HG02870 (cell line): ENCODE measurements at regions not wholly inside any gene's neighbourhood (a gene's known extent, or its start where the extent isn't known, plus 50 kb on each side); places are given as distances from the start of the nearest gene placed in this dataset.
"Not testable (repeated sequence)": the region's sequence is repeated elsewhere in the genome, so short reads cannot be mapped to it uniquely, and the experiment has no call there.

ENCODE experiments used
- ATAC-seq: cut with Tn5 transposase; IDR thresholded peaks from one replicate; pipeline ENCODE4 v1.9.1; 2021; ENCODE audit warnings: mild to moderate bottlenecking, moderate library complexity; ENCODE audit not compliant: unreplicated experiment

DNA sequence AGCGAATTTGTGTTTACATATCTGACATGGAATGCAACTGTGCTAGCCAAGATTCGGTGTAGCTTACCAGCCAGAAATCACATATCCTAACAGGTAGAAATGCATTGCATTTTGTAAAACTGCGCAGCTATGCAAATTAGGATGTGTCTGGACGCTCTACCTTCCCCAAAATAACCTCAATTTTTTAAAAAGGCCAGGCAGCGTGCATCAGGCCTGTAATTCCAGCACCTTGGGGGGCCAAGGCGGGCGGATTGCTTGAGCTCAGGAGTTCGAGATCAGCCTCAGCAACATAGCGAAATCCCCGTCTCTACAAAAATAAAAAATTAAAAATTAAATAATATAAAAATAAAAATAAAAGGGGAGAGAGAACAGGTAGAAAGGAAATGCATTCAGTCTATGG is 305.0 kb downstream of the TYW1 start:
- no peak for ATAC-seq

DNA sequence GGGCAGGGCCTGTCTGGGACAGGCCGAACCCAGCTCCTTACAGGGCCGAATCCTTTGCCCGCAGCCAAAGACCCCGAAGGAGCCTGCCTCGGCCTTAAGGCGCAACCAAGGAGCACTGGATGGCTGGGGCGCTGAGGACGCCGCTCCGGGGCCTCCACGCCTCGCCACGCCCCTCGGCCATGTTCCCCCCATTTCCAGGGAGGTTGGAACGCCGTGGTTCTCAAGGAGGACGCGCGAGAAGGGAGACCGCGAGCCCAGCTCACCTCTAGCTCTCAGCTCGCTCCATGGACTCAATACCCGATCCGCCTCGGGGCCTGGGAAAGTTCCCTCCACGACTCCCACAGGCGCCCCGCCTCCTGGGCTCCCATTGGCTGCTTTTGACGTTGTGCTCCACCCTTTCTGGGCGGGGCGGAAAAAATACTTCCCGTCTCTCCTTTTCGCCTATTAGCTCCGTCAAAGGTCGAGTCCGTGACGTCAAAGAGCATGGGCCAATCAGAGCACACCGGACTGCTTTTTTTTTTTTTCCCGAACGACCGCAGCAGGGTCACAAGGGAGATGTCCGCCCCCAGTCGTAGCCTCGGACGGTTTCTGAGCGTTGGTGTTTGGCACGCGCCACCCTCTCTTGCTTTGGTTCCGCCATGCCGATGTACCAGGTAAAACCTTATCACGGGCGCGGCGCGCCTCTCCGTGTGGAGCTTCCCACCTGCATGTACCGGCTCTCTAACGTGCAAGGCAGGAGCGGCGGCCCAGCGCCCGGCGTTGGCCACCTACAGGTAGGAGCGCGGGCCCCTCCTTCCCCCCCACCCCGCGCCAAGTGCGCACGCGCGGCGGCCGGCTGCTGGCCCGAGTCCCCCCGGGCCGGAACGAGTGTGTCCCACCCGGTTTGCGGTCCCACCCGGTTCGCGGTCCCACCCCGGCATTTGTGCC is 305.7 kb downstream of the TYW1 start:
- ATAC-seq, result peak; percentile 88

DNA sequence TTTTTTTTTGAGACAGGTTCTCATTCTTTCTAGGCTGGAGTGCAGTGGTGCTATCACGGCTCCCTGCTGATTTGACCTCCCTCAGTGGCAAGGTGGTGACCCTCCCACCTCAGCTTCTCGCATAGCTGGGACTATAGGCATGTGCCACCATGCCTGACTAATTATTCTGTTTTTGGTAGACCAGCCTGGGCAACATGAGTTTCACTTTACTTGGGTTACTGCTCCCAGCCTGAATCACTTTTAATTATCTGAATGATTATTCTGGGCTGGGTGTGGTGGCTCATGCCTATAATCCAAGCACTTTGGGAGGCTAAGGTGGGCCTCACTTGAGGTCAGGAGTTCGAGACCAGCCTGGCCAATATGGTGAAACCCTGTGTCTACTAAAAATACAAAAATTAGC is 308.2 kb downstream of the TYW1 start:
- not testable (repeated sequence) for ATAC-seq

DNA sequence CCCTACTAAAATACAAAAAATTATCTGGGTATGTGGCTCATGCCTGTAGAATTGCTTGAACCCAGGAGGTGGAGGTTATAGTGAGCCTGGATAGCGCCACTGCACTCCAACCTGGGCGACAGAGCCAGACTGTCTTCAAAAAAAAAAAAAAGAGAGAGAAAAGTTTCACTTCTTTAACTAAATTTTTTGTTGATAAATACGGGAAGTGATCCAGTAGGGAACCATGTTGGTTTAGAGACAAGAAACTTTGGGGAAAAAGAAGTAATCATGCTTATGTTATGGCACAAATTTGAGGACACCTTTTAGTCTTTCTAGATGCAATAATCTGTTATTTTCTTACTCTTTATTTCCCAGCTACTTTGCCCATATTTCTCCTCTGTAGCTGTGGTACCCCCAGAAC is 309.7 kb downstream of the TYW1 start:
- no peak for ATAC-seq

DNA sequence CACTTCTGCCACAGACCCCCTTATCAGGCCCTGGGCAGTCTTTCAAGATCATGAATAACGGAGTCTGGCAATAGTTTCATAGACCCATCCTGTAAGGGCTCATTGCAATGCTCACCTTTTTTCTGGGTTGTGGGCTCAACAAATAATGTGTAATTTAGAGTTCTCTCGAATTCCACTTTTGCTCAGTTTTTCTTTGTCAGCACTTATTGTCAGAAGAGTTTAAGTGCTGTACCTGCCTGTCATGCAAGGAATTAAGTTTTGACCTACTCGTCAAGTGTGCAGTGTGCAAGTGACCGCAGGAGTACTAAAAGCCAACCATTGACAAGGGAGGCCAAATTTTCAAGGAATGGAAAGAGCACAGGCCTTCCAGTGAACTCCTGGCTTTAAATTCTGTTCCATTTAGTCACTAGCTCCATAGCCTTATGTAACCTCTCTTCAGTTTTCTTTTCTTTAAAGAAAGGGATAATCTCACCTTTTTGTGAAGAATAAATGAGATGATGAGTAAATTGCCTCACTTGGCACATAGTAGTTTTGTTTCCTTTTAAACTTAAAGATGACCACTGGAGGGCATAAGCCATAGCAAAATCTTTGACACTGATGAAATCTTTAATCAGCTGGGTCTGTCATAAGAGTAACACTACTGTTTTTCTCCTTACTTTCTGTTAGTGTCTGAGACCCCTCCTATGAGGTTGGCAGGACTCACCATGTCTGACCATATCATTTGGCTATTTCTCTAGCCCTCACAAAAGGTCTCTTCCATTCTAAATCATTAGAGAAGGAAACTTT is 313.3 kb downstream of the TYW1 start:
- no peak for ATAC-seq

DNA sequence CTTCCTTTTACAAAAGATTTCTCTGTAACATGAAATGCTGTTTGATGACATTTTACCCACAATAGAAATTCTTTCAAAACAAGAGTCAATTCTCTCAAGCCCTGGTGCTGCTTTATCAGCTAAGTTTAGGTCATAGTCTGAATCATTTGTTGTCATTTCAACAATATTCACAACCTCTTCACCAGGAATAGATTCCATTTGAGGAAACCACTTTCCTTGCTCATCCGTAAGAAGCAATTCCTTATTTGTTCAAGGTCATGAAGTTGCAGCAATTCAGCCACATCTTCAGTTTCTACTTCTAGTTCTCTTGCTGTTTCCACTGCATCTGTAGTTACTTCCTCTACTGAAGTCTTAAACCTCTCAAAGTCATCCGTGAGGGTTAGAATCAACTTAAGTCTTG is 315.3 kb downstream of the TYW1 start:
- ATAC-seq, result no peak

DNA sequence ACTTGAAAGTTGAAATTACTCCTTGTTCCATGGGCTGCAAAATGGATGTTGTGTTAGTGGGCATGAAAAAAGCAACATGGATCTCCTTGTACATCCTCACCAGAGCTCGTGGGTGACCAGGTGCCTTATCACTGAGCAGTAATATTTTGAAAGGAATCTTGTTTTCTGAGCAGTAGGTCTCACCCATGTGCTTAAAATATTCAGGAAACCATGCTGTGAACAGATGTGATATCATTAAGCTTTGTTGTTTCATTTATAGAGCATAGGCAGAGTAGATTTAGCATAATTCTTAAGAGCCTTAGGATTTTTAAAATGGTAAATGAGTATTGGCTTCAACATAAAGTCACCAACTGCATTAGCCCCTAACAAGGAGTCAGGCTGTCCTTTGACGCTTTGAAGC is 316.6 kb downstream of the TYW1 start:
- no peak for ATAC-seq

DNA sequence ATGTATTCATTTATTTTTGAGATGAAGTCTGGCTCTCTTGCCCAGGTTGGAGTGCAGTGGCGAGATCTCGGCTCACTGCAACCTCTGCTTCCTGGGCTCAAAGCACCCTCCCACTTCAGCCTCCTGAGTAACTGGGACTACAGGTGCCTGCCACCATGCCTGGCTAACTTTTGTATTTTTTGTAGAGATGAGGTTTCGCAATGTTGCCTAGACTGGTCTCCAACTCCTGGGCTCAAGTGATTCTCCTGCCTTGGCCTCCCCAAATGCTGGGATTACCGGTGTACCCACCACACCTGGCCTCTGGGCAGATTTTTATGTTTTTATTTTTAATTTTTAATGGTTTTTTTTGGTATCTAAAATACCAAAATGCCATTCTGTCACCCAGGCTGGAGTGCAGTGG is 320.3 kb downstream of the TYW1 start:
- ATAC-seq, result not testable (repeated sequence)

DNA sequence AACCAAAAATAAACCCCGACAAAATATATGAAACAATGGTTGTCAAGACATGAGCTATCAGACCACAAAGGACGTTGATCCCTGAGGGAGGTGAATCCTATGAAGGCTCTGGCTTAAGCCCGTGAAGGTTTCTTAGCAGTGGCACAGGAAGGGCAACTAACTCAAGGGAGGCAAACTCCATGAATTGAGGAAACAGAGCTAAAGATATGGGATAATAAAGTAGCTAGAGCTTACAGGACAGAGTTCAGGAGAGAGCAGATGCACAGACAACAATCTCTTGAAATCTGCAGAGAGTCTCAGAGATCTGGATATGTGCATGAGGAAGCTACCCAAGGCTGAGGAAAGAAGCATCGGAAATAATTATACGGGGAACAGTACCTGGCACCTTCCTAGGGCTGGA is 331.6 kb downstream of the TYW1 start:
- ATAC-seq, result not testable (repeated sequence)

DNA sequence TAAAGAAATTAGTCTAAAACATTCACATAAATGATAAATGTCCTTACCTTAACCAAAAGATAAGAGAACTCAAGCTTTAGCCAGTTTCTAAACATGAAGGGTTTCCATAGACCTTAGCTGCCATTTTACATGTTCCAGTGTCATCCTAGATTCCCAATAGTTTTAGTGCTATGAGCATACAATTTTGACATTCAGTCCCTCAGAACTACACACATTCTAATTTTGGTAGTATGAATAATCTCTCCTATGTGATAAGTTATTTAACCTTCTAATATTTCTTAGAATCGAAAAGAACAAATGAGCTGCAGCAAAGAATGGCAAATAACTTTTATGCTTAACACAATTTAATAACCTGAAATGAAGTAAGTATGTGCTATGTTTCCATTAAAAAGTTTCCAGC is 338.5 kb downstream of the TYW1 start:
- ATAC-seq, result not testable (repeated sequence)

DNA sequence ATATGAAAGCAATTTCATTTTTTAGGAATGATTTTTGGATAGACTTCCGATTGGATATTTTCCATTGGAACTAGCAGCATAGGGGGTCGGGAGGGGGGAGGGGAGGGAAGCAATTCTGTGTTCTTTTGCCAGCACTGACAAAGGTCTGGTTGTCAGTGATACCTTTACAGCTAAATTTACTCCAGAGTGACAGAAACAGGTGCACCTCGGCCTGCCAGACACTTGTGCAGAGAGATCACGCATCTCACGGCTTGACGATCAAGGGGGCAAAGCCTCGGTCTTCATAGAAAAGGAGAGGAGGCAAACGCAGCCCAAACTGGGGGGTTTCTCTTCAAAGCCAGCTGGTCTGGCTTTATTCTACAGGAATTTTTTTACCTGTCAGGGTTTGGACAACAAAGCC is 339.0 kb downstream of the TYW1 start:
- not testable (repeated sequence) for ATAC-seq

DNA sequence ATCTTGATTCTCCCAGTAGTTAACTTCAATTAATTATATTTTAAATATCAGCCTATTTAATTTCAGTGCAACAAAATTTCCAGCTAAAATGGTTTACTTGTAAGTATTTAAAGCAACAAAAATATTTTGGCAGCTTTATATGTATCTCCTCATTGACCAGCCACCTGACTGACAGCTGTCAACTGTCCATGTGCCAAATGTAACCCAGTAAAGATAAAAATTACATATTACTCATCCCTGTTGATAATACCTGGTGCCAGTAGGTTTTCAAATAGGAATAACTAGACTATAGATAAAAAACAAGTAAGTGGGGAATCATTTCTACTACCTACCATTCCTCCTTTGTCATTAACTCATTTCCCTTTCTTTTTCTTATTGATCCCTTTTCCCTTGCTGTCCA is 341.9 kb downstream of the TYW1 start:
- not testable (repeated sequence) for ATAC-seq

DNA sequence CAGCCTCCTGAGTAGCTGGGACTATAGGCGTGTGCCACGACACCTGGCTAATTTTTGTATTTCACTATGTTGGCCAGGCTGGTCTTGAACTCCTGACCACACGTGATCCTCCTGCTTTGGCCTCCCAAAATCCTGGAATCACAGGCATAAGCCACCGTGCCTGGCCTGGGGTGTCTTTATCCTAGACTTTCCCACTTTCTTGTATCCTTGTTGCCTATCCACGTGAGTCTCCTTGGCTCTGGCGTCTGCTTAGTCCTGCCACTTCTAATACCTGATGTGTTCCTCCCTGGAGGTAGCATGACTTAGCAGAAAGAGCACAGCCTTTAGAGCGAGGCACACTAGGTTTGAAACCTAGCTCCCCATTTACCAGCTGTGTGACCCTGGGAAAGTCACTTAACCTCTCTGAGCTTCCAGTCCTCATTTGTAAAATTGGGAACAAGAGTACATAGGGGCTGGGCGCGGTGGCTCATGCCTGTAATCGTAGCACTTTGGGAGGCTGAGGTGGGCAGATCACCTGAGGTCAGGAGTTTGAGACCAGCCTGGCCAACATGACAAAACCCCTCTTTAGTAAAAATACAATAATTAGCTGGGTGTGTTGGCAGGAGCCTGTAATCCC is 344.6 kb downstream of the TYW1 start:
- ATAC-seq, result no peak

DNA sequence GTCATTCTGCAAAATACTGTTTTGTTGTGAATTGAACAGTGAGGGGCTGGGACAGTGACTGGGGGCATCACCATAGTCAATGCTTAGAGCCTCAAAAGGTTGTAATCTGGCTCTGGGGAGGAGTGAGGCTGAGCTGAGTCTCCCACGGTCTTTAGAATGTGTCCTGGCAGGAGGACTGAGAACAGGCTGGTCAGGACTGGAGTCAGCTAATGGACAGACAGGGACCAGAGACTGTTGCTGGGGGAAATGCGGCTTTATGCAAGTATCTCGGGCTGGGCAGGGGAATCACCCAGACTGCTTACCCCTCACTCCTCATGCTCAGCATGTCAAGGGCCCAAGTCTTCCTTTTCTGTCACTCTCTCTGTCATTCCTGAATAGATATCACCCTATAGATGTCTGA is 346.5 kb downstream of the TYW1 start:
- ATAC-seq, result no peak

DNA sequence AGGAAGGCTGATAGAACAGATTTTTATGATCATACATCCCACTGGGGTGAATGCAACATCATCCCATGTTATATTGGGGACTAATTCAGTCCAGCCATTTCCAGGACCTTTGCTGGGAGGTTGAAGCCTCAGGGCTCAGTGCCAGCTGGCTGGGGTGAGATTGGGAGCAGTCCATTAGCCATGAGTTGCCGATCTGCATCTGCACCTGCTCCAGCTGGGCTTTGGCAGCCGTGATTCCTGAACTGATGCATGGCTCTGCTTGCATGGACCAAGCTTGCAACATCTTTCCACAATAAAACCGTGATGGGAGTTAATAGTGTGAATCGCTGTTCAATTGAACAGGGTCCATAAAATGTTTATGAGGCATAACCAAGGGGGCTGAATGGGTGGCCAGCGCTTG is 346.9 kb downstream of the TYW1 start:
- ATAC-seq, result no peak

DNA sequence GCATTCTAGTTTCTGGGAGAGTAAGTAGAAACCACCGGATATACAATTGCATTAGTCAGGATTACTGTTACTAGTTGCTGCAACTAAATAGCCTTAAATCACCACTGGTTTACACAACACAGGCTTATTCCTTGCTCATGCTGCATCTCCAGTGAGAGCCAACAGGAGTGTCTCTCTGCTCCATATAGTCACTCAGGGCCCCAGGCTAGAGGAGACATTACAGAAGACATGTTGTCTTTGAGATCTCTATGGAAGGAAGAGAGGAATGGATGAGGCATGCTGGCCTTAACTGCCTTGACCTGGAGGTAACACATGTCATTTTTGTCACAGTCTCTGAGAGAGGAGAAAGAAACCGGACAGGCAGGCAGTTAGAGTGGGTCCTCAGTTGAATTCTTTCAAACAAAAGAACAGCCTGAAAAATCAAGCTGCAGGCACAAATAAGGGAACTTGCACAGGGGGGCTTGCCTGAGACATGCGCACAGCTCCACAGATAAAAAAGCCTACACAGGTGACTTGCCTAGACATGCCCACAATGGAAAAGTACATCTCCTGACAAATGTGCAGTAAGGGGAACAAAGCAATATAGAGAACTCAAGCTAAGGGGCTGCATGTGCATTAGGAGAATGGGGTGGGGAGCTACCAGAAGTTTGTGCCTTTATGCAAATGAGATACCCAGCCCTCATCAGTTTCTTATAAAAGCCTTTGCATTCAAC is 348.0 kb downstream of the TYW1 start:
- no peak for ATAC-seq

DNA sequence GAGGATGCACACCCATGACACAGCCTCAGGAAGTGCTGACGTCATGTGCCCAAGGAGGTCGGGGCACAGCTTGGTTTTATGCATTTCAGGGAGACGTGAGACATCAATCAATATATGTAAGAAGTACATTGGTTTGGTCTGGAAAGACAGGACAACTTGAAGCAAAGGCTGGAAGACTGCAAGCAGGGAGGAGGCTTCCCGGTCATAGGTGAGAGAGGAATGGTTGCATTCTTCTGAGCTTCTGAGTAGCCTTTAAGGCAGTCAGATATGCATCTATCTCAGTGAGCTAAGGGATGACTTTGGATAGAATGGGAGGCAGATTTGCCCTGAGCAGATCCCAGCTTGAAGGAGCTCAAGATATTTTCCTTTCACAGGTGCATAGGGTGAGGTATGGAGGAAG is 349.5 kb downstream of the TYW1 start:
- ATAC-seq, result no peak

DNA sequence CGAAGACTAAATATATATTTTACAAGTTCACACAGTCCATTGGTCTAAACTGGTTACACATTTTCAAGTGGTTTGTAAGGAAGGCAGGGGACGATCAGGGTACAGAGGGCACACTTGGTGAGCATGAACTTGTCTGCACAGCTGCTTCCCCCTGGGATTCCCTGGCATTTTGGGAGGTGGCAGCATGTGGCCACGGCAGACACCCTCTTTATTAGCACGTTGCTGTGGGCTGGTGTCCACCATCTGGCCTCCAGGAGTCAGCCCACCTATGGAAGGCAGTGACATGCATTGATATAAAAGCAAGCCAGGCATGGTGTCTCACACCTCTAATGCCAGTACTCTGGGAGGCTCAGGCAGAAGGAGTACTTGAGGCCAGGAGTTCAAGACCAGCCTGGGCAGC is 350.2 kb downstream of the TYW1 start:
- no peak for ATAC-seq

DNA sequence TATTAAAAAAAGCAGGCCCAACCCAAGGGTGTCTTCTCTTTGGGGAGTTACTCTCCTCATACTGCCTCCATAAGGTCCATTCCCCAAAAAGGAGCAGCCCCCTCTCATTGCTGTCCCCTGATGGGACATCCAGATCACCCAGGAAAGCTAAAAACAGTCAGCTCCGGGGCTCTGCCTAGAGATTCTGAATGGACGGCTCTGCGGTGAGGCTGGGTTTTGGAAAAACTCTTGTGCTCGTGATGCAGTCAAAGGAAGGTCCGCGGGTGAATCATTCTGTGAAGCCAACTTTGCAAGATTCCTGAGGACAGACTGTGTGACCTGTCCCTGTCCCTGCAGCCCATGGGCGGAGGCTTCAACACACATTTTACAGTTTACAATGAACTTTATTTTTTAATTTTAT is 351.5 kb downstream of the TYW1 start:
- no peak for ATAC-seq

DNA sequence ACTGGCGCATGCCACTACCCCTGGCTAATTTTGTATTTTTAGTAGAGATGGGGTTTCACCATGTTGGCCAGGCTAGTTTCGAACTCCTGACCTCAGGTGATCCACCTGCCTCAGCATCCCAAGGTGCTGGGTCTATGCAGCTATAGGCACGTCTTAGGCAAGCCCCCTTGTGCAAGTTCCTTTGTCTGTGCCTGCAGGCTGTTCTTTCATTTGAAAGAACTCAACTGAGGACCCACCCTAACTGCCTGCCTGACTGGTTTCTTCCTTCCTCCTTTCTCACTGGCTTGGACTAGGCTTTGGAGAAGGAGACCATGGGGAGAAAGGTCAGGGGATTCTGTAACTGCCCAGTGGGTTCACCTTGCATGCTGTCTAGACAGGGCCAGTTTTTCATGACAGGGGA is 361.0 kb downstream of the TYW1 start:
- not testable (repeated sequence) for ATAC-seq

DNA sequence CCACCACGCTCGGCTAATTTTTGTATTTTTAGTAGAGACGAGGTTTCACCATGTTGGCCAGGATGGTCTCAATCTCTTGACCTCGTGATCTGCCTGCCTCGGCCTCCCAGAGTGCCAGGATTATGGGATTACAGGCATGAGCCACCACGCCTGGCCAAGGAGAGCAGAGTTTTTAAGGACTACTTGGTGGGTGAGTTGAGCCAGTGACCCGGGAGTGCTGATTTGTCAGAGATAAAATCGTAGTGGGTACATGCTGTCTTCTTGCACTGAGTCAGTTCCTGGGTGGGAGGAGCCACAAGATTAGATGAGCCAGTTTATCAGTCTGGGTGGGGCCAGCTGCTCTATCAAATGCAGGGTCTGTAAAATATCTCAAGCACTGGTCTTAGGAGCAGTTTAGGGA is 361.7 kb downstream of the TYW1 start:
- ATAC-seq, result not testable (repeated sequence)
